Subcutaneous abdominal adipose tissue (tissue), 5 donors: ENCODE measurements at regions not wholly inside any gene's neighbourhood (a gene's known extent, or its start where the extent isn't known, plus 50 kb on each side); places are given as distances from the start of the nearest gene placed in this dataset.

Experiments
- H3K27ac ChIP-seq: one replicate; pipeline ENCODE4 v1.7.0; 2013; ENCODE audit warnings: low read depth, mild to moderate bottlenecking, inconsistent platforms, low read length, moderate library complexity
- H3K27me3 ChIP-seq, 5 donors: one replicate each; pipeline ENCODE4 v1.7.0; 2013; ENCODE audit warnings: low read length in 5 of 5, inconsistent platforms in 1 of 5; ENCODE audit not compliant: control insufficient read depth in 5 of 5, insufficient read depth in 4 of 5
- H3K36me3 ChIP-seq, 5 donors: one replicate each; pipeline ENCODE4 v1.7.0; 2013; ENCODE audit warnings: low read length in 5 of 5; ENCODE audit not compliant: control insufficient read depth in 5 of 5, insufficient read depth in 5 of 5
- H3K4me1 ChIP-seq, 5 donors: one replicate each; pipeline ENCODE4 v1.7.0; 2013; ENCODE audit warnings: low read length in 5 of 5, mild to moderate bottlenecking in 3 of 5, moderate library complexity in 1 of 5; ENCODE audit not compliant: control insufficient read depth in 5 of 5, insufficient read depth in 5 of 5
- H3K4me3 ChIP-seq, 5 donors: one replicate each; pipeline ENCODE4 v1.7.0; 2013; ENCODE audit warnings: low read length in 5 of 5, low read depth in 1 of 5
- H3K9ac ChIP-seq, 5 donors: one replicate each; pipeline ENCODE4 v1.7.0; 2013; ENCODE audit warnings: low read length in 5 of 5, mild to moderate bottlenecking in 4 of 5, moderate library complexity in 3 of 5
- H3K9me3 ChIP-seq, 5 donors: one replicate each; pipeline ENCODE4 v1.7.0; 2013; ENCODE audit warnings: low read length in 5 of 5; ENCODE audit not compliant: control insufficient read depth in 5 of 5
- donor health status: healthy.
- donor health status: healthy.
- donor health status: healthy.
- donor health status: healthy.
- donor health status: healthy.

- H3K27me3 ChIP-seq, result no peaks in the 10 kb centered on the region
- no peak overlapping the region for H3K9ac ChIP-seq
- H3K27ac ChIP-seq, result no peak overlapping the region
- no peak overlapping the region for H3K4me3 ChIP-seq
- no peaks in the 10 kb centered on the region for H3K36me3 ChIP-seq
- H3K4me1 ChIP-seq, result no peaks in the 10 kb centered on the region
- no peaks in the 10 kb centered on the region for H3K9me3 ChIP-seq
Observed at GRCh38 chr3:20405231-20405630, 219.2 kb upstream of the SGO1 start.

DNA sequence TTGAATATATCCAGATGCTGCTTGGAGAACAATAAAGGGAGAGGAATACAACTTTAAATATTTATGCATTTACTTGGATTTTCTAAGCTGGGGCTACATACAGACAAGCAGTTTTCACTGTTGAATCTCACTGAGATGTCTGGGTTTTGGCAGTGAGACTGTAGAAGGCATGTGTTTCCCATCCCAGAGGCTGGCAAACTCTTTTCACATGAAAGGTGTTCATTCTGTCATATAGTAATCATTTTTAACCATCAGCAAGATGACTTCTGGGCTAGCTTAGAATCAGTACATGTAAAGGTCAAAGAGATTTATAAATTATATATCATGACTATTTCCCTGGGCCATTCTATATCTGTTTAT is 218.7 kb upstream of the SGO1 start:
- no peak overlapping the region for H3K27ac ChIP-seq
- no peaks in the 10 kb centered on the region for H3K27me3 ChIP-seq
- H3K36me3 ChIP-seq, result no peaks in the 10 kb centered on the region
- no peaks in the 10 kb centered on the region for H3K4me1 ChIP-seq
- no peak overlapping the region for H3K4me3 ChIP-seq
- H3K9me3 ChIP-seq, result no peaks in the 10 kb centered on the region
- no peak overlapping the region for H3K9ac ChIP-seq

DNA sequence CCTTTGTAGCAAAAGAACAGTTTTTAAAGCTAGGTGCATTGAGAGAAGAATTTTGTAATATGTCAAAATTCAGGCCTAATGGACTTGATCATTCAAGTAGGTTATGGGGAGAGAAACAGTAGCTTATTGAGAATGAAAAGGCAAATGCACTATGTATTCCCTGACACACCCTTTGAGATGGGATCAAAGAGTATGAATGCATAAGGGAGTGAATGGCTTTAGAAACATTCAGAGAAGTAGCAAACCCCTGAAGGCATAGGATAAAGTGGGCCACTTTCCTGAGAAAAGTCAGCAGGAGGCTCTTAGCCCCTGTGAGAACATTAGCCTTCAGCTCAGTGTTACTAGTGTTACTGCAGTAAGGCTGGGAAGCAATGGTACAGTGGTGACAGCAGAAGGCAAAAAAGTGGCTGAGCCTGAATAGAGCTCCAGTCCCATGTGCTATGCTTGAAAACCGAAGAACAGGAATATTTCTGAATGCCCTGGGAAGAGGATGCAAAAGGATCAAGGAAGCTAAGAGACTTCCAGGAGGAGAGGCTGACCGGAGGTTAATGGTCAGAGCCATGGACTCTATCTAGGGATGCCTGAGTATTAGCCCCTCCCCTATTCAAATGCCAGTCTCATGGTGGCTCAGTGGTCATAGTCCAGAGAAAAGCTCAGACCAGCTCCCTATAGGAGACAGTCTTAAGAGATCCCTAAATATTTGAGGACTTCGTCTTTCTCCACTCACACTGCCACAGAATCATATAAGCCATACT is 218.2 kb upstream of the SGO1 start:
- Histone ChIP-seq H3K27ac (no peak overlapping the region), H3K4me1 (no peaks in the 10 kb centered on the region), H3K36me3 (no peaks in the 10 kb centered on the region), H3K4me3 (no peak overlapping the region), H3K9ac (no peak overlapping the region), H3K27me3 (no peaks in the 10 kb centered on the region), H3K9me3 (no peaks in the 10 kb centered on the region)

DNA sequence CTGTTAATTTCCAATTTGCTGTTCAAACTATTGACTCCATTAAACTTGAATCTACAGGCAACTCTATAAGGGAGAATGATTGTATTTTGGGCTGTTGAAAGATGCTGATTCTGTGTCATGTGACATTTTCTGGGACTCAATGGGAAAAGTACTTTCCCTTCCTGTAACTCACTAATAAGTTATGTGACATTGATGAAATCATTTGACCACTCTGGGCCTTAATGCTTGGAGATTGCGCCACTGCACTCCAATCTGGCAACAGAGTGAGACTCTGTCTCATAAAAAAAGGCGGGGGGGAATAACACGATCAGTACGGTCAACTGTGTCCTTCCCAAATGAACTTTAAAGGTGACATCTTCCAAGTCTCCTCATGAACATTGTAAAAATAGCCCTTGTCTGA is 215.2 kb upstream of the SGO1 start:
- H3K27me3 ChIP-seq, result no peaks in the 10 kb centered on the region
- H3K36me3 ChIP-seq, result no peaks in the 10 kb centered on the region
- H3K9ac ChIP-seq, result no peak overlapping the region
- H3K4me1 ChIP-seq, result no peaks in the 10 kb centered on the region
- no peaks in the 10 kb centered on the region for H3K9me3 ChIP-seq
- H3K27ac ChIP-seq, result no peak overlapping the region
- no peak overlapping the region for H3K4me3 ChIP-seq

- no peaks in the 10 kb centered on the region for H3K27me3 ChIP-seq
- no peak overlapping the region for H3K27ac ChIP-seq
- H3K36me3 ChIP-seq, result no peaks in the 10 kb centered on the region
- H3K4me1 ChIP-seq, result no peaks in the 10 kb centered on the region
- H3K9me3 ChIP-seq, result no peaks in the 10 kb centered on the region
- H3K4me3 ChIP-seq, result no peak overlapping the region
- no peak overlapping the region for H3K9ac ChIP-seq
Observed at GRCh38 chr3:20400686-20401085, 214.7 kb upstream of the SGO1 start.

DNA sequence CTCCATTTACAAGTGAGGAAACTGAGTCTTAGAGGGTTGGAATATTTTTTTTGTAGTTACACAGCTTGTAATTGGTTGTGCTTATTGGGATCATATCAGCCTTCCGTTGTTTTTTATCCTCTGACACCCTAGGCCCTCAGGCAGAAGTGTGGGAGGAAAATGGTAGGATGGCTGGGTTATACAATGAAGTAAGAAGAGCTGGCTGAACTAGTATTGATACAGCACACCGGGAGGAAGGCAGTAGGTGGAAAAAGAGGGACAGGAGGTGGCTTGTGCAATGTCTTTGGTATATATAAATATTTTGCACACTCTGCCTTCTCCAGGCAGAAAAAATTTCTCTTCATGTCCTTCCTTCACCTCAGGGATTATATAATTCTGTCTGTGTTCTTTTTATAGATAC is 214.3 kb upstream of the SGO1 start:
- Histone ChIP-seq H3K27ac (no peak overlapping the region), H3K9ac (no peak overlapping the region), H3K27me3 (no peaks in the 10 kb centered on the region), H3K4me1 (no peaks in the 10 kb centered on the region), H3K9me3 (no peaks in the 10 kb centered on the region), H3K36me3 (no peaks in the 10 kb centered on the region), H3K4me3 (no peak overlapping the region)

- H3K4me1 ChIP-seq, result no peaks in the 10 kb centered on the region
- no peak overlapping the region for H3K27ac ChIP-seq
- no peaks in the 10 kb centered on the region for H3K9me3 ChIP-seq
- no peak overlapping the region for H3K9ac ChIP-seq
- H3K4me3 ChIP-seq, result no peak overlapping the region
- no peaks in the 10 kb centered on the region for H3K36me3 ChIP-seq
- no peaks in the 10 kb centered on the region for H3K27me3 ChIP-seq
Observed at GRCh38 chr3:20396335-20396734, 210.3 kb upstream of the SGO1 start.

DNA sequence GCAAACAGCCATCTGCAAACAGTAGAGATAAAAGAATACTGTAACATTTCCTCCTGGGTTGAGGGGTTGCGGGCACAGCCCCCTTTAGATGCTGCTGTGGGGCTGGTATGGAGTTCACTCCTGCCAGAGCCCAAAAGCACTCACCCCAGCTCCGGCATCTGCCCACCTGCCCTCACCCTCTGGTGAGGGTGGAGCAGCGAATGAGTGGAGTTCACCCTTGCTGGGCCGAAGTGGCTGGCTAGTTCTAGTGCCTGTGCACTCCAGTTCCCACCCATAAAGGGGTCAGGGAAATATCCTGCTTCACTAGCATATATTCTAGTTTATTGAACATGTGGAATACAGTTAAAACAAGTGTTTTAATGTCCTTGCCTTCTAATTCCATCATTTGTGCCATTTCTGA is 209.7 kb upstream of the SGO1 start:
- H3K9ac ChIP-seq, result no peak overlapping the region
- H3K4me3 ChIP-seq, result no peak overlapping the region
- H3K27ac ChIP-seq, result no peak overlapping the region
- no peaks in the 10 kb centered on the region for H3K4me1 ChIP-seq
- no peaks in the 10 kb centered on the region for H3K36me3 ChIP-seq
- no peaks in the 10 kb centered on the region for H3K27me3 ChIP-seq
- H3K9me3 ChIP-seq, result no peaks in the 10 kb centered on the region

- Histone ChIP-seq H3K27me3 (no peaks in the 10 kb centered on the region), H3K36me3 (no peaks in the 10 kb centered on the region), H3K27ac (no peak overlapping the region), H3K4me1 (no peaks in the 10 kb centered on the region), H3K4me3 (no peak overlapping the region), H3K9me3 (no peaks in the 10 kb centered on the region), H3K9ac (no peak overlapping the region)
Observed at GRCh38 chr3:20394243-20394642, 208.2 kb upstream of the SGO1 start.

DNA sequence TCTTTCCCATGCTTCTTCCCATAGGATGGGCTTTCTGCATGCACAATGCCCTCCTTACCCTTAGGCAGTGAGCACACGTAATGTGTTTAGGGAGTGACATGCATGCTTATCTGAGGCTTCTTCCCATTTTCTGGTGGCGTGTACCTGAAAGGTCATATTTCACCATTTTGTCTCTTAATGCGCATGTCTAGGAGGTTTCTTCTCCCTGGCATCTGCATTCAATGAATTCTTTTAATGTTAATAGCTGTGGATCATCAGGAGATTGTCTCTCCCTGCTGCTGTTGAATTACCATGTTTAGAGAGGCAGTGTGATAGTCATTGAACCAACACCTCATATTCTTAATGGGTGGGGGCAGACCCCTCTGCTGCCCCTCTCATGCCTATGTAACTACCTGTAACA is 205.6 kb upstream of the SGO1 start:
- H3K27me3 ChIP-seq, result no peaks in the 10 kb centered on the region

DNA sequence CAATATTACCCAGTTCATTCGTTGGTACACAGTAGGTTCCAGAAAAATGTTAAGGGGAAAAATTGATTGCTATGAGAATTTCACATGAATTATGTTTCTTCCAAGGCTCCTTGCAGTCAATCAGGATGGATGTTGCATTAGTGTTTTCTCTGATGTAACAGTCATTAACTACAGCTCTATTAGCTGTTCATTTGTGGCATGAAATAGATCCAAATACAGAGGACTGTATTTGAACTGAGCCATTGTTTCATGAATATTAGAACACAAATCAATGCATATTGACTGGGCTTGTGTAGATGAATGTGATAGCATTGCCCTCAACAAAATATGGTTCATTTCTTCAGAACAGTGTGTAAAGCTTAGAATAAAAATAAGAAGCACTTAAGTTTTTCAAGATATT is 203.0 kb upstream of the SGO1 start:
- Histone ChIP-seq H3K9ac (no peak overlapping the region), H3K9me3 (no peaks in the 10 kb centered on the region), H3K27ac (no peak overlapping the region), H3K4me1 (no peaks in the 10 kb centered on the region), H3K36me3 (no peaks in the 10 kb centered on the region), H3K4me3 (no peak overlapping the region), H3K27me3 (no peaks in the 10 kb centered on the region)

More for the DNA sequence above, 205.6 kb upstream of the SGO1 start:
- H3K9me3 ChIP-seq, result no peaks in the 10 kb centered on the region
- H3K4me1 ChIP-seq, result no peaks in the 10 kb centered on the region
- H3K36me3 ChIP-seq, result no peaks in the 10 kb centered on the region
- H3K4me3 ChIP-seq, result no peak overlapping the region
- H3K27ac ChIP-seq, result no peak overlapping the region
- H3K9ac ChIP-seq, result no peak overlapping the region
